Activated T-cell treated with anti-CD3 and anti-CD28 coated beads, Interleukin-2, amount 50 U/mL, for 1 hour (primary cell): ENCODE measurements at regions not wholly inside any gene's neighbourhood (a gene's known extent, or its start where the extent isn't known, plus 50 kb on each side); places are given as distances from the start of the nearest gene placed in this dataset.
"Not testable (repeated sequence)": the region's sequence is repeated elsewhere in the genome, so short reads cannot be mapped to it uniquely, and the experiment has no call there.

ENCODE experiments used
- DNase-seq: peaks from one replicate; pipeline ENCODE4 v3.0.0-alpha.2; 2020

DNA sequence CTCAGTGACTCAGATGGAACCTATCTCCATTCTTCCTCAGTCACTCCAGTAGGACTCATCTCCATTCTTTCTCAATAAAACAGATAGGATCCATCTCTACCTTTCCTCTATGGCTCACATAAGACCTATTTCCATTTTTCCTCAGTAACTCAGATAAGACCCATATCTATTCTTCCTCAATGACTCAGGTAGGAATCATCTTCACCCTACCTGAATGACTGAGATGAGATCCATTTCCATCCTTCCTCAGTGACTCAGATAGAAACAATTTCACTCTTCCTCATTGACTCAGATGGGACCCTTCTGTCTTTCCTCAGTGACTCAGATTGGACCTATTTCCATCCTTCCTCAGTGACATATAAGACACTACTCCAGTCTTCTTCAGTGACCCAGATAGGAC lies 165.1 kb downstream of the FBXO4 start:
- no peak for DNase-seq

DNA sequence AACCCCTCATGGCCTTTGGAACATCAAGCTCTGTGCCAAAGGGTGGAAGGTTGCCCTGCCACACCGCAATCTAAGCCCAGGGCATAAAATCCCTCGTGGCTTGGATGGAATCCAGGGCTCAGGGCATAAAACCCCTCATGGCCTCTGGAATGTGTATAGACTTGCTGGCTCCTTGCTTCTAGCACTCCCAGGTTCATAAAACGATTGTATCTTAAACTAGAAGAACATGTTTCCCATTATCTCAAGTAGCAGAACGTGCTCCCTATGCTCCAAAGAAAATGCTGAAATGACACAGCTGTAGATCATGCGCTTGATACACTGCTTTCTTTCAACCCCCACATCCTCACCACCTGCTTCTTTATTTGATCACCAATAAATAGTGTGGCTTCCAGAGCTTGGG lies 174.8 kb downstream of the FBXO4 start:
- not testable (repeated sequence) for DNase-seq

DNA sequence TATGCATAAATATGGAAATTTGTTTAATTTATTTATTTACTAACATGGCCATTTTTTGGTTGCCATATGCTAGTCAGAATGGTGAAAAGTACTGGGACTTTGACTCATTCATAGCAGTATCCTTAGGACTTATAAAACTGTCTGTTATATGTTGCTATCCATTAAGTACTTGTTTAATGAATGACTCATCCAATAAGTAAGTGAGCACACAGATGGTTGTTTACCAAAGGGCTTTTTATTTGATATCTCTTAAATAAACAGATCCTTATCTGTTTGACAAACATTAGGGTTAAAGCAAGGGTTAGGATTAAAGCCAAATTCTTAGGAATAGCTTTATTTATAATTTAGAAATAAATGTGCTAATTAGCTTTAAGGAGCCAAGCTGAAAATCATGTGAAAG lies 183.4 kb downstream of the FBXO4 start:
- no peak for DNase-seq

DNA sequence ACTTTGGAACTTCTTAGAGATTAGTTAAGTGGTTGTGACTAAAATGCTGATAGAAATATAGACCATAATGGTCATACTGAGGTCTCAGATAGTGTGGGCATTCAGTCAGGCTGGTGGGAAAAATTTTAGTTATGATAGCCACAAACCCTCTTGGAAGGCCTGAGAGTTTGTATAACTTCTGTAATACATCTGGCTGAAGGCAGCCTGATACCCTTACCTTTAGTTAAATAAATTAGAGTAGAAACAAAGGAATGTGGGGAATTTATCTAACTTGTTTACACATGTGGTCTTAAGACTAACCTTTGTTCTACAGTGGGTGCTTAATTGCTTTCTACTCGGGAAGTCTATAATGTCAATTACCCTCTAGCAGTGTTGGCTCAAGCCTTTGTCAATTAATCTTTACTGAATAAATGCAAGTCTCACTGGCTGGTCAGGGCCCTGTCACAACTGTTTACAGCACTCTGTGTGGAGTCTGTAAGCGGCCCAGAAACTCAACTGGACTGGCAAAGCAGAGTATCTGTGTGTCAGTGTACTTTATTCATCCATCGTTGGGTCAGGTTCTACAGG lies 184.0 kb downstream of the FBXO4 start:
- DNase-seq = no peak

DNA sequence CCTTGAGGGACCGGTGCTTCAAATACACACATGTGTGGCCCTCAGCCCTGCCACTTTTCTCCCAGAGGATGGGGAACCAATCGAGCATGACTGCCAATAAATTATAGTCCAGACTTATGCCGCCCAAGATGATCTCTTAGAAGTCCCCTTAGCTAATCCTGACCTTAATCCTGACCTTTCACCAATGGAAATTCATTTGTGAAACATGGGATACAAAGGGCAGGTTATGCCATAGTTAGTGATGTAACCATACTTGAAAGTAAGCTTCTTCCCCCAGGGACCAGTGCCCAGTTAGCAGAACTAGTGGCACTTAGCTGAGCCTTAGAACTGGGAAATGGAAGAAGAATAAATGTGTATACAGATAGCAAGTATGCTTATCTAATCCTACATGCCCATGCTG lies 190.6 kb downstream of the FBXO4 start:
- DNase-seq = not testable (repeated sequence)

DNA sequence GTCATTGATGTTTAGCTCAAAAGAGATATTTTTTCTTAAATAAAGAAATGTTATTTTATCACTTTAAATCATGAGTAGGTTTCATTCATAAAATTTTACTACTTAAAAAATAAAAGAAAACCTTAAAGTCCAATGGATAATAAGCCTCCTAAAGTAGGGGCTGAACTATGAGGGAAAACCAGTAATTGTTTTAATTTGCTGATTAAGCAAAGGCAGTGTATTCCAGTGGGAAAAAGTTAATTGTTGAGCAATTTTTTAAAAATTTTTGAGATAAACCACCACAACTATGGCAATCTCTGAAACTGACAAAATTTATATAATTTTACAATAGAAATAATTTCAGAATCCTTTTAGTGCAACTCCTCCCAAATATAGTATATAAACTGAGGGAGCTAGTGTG lies 195.0 kb downstream of the FBXO4 start:
- no peak for DNase-seq

DNA sequence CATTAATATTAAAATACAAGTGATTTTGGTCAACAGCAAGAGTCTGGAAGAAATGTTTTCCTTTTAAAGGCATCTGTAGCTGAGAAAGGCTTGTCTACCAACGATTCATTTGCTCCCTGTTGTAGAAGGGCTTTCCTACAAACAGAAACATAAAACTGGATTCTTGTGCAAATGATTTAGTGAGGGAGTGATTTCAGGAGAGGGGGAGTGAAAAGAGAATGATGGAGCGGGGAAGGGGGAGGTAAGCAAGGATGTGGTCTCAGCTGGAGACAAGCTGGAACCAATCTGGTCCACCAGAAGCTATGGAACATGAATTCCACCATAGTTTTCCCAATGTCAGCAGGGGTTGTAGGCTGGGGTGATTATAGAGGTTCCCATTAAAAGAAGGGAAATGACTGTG lies 196.3 kb downstream of the FBXO4 start:
- DNase-seq = no peak

DNA sequence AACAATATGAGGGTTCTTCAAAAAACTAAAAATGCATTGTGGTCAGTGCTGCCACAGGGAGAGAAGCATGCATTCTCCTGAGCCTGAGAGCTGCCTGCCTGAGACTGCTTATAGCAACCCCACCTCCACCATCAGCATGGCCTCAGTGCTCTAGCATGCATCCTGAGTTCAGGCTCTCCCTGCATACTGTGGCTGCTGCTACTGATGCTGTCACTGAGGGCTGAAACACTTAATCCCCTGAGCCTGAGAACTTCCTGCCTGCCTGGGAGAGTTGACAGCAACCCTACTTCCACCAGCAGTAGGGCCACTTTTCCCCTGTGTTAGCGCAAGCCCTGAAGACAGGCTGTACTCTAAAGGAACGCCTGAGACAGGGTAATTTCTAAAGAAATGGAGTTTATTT lies 206.0 kb downstream of the FBXO4 start:
- no peak for DNase-seq

DNA sequence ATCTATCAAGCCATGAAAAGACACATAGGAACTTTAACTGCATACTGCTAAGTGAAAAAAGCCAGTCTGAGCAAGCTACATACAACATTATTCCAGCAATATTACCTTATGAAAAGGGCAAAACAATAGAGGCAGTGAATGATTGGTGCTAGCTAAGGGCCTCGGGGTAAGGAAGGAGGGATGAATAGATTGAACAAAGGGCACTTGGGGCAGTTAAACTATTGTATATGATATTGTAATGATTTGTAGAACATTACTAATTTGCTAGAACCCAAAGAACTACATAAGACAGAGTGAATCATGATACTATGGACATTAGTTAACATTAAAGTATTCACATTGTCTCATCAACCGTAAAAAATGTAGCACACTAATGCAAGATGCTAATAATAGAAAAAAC lies 218.3 kb downstream of the FBXO4 start:
- no peak for DNase-seq

DNA sequence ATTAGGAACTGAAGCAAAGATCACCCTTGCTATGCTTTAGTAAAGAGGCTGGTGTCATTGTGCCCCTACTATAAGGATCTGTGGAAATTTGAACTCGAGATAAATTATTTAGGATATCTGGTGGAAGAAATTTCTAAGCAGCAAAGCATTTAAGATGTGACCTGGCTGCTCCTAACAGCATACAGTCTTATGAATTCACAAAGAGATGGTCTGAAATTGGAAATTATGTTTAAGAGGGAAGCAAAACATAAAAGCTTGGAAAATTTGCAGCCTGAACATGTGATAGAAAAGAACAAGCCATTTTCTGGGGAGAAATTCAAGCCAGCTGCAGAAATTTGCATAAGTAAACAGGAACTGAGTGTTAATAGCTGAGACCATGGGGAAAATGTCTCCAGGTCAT lies 223.7 kb downstream of the FBXO4 start:
- DNase-seq = no peak

DNA sequence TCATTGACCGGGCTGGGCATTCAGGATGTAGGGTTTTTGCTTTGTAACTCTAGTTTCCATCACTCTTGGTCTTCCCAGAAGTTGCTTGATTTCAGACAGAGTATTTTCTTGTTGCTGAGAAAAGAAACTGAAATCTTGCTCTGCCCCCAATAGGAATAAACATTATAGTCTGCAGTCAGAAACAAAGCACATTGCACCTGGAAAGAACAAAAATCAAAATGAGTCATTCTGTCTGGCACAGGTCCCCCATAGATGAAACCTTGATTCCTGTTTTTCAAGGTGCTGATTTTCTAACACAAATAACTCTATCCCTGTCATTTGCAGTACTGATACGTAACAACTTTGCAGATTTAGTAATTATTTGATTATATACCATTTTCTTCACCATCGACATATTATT lies 232.1 kb downstream of the FBXO4 start:
- no peak for DNase-seq

DNA sequence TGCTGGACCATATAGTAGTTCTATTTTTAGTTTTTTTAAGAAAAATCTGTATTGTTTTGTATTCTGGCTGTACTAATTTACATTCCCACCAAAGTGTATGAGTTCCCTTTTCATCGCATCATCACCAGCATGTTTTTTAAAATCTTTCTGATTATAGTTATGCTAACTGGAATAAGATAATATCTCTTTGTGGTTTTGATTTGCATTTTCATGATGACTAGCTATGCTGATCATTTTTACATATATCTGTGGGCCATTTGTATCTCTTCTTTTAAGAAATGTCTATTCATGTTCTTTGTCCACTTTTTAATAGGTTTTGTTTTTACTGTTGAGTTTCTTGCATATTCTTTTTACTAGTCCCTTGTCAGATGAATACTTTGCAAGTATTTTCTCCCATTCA lies 238.0 kb downstream of the FBXO4 start:
- DNase-seq = no peak

DNA sequence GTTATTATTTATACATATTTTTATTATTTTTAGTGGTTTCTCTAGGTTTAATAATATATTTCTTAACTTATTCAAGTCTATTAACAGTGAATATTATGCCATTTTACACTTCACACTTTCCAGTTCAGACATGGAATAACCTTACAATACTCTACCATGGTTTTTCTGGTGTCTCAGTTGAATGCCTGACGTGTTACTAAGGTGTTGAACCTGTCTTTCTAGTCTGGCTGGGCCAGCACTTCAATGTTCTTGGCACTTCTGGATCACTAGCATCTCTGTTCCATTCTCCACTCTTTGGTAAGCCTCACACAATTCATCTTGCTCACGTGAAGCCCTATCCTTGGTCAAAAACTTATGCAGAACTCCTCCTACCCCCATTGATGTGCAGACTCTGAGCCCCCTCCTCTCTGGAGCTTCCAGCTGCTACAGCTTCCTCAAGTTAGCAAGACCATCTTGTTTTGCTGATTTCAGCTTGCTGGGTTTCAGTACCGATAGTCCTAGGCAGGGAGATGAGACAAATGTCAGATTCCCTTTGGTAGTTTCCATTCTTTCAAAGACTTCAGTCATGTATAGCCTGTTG lies 243.1 kb downstream of the FBXO4 start:
- no peak for DNase-seq

DNA sequence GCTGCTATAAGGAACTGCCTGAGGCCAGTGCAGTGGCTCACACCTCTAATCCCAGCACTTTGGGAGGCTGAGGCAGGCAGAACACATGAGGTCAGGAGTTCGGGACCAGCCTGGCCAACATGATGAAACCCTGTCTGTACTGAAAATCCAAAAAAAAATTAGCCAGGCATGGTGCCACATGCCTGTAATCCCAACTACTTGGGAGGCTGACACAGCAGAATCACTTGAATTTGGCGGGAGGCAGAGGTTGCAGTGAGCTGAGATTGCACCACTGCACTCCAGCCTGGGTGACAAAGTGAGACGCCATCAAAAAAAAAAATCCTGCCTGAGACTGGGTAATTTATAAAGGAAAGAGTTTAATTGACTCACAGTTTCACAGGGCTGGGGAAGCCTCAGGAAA lies 247.1 kb upstream of the GHR start:
- not testable (repeated sequence) for DNase-seq

DNA sequence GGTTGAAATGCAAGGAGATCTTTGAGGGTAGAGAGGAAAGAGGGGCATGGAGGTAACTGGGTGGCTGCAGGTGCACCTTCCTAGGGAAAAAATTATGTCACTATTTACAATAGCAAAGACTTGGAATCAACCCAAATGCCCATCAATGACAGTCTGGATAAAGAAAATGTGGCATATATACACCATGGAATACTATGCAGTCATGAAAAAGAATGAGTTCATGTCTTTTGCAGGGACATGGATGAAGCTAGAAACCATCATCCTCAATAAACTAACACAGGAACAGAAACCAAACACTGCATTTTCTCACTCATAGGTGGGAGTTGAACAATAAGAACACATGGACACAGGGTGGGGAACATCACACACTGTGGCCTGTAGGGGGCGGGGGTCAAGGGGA lies 243.4 kb upstream of the GHR start:
- DNase-seq = not testable (repeated sequence)

DNA sequence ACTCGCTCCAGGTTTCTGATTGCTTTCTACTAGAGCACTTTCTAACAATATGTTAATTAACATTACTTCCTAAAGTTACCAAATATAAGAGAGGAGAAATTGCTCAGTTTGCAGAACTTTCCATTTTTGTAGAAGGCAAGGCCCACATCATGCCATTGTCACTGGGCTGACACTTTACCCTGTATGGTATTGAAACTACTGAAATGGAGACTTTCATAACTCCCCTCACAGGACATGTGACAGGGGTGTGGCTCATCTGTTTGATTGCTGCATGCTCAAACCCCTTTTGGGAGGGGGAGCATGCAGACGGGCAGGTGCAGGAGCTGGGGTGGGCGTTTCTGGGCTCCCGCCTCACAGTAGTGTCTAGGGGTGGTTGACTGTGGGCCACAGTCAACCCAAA lies 206.3 kb upstream of the GHR start:
- DNase-seq = no peak

DNA sequence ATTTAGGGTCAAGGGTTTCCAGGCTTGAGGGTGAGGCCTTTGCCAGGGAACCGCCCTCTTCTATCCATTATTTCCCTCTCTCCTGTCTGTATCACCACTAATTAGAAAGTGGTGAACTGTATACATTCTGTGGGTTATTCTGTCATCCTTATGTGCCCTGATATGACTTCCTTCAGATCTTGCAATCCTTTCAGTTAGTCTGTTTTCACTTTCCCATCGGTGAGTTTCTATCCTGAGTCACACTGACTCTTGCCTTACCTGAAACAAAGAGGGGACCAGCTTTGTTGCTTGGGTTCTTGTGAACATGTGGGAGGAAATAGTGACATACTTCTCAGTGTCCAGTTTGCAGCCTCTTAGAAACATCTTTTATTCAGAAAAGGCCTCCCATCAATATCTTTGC lies 205.4 kb upstream of the GHR start:
- no peak for DNase-seq

DNA sequence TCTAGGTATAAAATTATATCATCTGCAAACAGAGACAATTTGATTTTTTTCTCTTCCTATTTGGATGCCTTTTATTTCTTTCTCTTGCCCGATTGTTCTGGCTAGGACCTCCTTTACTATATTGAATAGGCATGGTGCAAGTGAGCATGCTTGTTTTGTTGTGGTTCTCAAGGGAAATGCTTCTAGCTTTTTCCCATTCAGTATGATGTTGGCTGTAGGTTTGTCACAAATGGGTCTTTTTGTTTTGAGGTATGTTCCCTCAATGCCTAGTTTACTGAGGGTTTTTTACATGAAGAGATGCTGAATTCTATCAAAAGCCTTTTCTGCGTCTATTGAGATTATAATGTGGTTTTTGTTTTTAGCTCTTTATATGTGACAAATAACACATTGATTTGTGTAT lies 198.2 kb upstream of the GHR start:
- no peak for DNase-seq

DNA sequence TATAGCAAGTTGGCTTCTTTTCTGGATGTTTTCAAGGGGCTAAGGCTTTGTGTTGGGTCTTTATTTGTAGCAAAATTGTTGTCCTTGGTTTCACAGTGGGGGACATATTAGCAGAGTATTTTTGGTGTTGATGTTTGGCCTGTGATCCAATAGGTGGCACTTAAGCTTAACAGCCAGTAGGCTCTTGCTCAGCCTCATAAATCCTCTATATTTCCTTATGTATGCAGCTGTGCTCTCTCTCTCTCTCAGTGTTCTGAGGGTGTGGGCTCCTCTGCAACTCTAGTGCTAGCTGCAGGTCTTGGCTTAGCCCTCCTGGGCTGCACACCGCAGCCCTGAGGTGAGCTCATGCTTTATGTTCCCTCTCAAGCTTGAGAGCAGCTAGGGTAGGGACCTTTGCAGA lies 195.0 kb upstream of the GHR start:
- DNase-seq = no peak

DNA sequence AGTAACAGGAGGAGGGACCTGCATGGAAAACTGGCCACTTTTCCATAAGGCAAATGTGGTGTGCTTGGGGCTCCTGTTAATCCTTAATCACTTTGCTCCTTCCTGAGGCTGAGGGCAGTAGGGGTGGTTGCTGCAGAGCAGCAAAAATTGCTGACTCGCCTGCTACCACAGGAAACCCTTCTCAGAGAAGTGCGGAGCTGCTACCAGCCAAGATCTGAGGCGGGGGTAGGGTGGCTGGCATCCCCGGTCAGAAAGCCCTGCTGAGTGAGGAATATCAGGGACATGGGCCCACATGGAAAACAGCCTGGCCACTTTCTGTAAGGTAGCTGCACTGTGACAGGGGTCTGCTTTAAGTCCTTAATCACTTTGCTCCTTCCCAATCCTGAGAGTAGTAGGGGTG lies 192.4 kb upstream of the GHR start:
- DNase-seq = no peak

DNA sequence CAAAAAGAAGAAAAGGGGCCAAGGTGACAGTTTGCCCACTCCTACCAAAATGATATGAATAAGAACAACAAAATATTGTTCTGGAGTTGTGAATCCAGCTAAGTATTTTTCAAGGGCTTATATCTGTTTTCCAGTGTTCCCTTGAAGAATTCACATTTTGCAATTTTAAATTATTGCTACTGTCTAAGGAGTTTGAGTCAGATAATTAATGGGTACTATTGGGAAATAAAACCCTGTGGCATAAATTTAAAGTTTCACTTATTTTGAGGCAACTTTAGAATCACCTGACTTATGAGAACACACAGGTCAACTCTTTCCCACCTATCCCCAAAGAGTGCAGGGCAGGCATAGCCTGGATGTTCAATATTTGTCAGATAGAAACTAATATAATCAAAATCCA lies 188.0 kb upstream of the GHR start:
- DNase-seq = no peak

DNA sequence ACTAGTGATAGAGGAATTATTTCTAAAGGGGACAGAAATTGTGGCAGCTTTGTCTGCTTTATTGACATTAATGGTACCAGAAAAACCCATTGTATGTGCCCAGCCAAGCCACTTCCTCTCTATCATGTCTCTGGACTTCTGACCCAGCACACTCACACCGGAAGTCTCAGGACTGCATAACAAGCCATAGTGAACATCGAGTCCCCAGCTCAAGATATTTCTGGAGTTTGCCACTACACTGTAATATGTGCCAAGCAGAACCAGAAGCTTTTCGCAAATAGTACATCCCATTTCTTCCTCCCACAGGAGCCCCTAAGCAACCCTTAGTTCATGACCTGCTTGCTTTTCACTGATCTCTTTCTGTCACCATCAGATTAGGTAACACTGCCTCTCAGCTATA lies 187.4 kb upstream of the GHR start:
- no peak for DNase-seq

DNA sequence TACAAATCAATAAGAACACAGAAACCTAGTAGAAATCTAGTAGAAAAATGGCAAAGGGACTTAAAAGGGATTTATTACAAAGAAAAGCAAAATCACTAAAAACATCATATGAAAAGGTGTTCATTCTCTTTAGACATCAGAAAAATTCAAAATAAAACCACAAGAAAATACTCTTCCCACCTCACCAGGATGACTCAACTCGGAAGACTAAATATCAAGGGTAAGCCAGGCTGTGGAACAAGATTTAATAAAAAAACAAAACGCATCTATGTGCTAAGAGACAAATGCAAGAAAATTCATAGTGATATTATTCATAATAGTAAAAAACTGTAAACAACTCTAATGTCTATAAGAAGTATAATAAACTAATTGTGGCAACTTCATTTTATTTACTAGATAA lies 181.6 kb upstream of the GHR start:
- DNase-seq = no peak

DNA sequence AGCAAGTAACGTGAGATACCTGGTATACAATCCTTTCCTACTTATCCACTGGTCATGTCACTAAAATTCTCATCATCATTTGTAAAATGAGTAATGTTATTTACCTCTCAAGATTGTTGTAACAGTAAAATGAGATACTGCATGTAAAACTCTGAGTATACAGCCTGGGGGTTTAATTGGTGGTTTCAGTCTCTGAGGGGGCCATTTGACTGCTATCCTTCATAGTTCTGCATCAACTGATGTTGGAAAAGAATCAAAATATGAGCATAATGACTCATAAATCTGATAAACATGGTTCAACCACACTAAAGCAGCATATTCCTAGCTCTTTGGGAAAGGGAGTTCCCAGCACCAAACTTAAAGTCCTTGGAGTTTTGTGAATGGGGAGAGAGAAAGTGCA lies 181.0 kb upstream of the GHR start:
- no peak for DNase-seq

DNA sequence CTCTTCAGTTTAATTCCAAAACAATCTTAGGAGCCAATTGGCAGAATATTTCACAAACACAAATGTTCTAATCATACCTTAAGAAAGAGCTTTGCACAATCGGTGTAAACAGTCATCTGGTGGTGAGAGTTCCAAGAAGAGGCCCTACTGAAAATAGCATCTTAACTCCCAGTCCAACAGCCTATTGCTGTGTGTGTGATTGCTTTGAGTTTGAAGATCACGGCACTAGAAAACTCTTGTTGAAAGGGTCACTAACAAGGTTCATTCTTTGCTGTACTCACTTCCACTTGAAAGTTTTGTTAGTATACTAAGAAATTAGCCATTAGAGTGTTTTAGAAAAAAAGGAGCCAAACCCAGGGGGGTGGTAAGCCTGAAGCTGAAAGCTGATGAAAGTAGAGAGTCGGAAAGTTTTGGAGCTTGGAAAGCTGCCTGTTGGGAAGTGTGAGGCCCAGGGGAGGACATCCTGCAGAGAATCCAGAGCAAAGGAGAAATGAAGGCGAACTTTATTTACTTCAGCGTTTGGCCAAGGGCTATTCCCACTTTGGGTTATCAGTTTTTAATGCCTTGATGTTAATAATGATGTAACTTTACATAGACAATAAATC lies 180.3 kb upstream of the GHR start:
- DNase-seq = no peak
